ENCODE measurements at regions not wholly inside any gene's neighbourhood (a gene's known extent, or its start where the extent isn't known, plus 50 kb on each side); places are given as distances from the start of the nearest gene placed in this dataset.

DNA sequence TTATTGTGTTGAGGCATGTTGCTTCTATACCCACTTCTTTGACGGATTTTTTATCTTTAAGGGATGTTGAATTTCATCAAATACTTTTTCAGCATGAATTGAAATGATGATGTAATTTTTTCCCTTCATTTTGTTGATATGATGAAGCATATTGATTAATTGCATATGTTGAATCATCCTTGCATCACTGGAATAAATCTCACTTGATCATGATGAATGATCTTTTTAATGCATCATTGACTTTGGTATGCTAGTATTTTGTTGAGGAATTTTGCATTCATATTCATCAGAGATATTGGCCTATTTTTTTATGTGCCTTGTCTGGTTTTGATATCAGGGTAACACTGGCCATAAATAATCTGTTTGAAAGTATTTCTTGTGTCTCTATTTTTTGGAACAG is 754.7 kb downstream of the KCTD8 start (continued):
- TF ChIP-seq ZNF462 (CRISPR knock-in tag; IDR thresholded peaks at IDR 0.05) = no peak
- no peak for TF ChIP-seq EZH2 (IDR thresholded peaks at IDR 0.05; ENCODE audit: low read depth, unreplicated experiment)
- TF ChIP-seq ZNF114 (CRISPR knock-in tag; IDR thresholded peaks at IDR 0.05) = no peak
- TF ChIP-seq STAT1 (IDR thresholded peaks at IDR 0.05; ENCODE audit: unreplicated experiment) = no peak

DNA sequence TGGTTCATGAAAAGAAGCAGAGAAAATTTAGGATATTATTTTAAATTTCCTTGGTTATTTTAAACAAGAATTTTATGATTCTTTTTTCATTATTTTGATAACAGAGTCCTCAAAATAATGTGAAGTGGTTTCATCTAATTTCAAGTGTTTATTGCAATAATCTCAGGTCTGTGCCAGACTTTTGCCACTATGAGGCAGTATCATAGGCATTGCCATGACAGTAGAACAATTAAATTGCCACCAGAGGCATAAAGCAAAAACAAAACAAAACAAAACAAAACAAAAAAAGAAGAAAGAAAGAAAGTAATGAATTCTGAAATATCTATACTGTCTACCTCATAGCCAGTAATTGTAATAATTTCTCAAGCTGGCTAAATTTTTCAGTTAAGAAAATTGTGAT is 739.2 kb downstream of the KCTD8 start:
- no peak for DNase-seq (ENCODE audit: low spot score)
- Mint-ChIP-seq H3K36me3 (ENCODE audit: low read depth) (peaks cover 12% of the 10 kb centered on the region; the same call in 2 of the 3 replicates), H3K27ac (no peak overlapping the region), H3K4me3 (no peak overlapping the region), H3K4me1 (no peaks in the 10 kb centered on the region), H3K27me3 (ENCODE audit: insufficient read depth, low read depth, poor library complexity) (no peaks in the 10 kb centered on the region), H3K9me3 (peaks cover 13% of the 10 kb centered on the region)
- H3F3A ChIP-seq (replicated peaks; ENCODE audit: low read depth) = no peaks in the 10 kb centered on the region
- no peak for ATAC-seq
- H3K4me1 ChIP-seq (ENCODE audit: insufficient read depth) = no peaks in the 10 kb centered on the region
- H3K27me3 ChIP-seq (ENCODE audit: insufficient read depth) = no peaks in the 10 kb centered on the region
- no peak overlapping the region for H3K4me3 ChIP-seq
- H3K27ac ChIP-seq (ENCODE audit: low read depth) = no peak overlapping the region
- H3K9me2 ChIP-seq (ENCODE audit: insufficient read depth) = no peaks in the 10 kb centered on the region
- no peak overlapping the region for H3K4me2 ChIP-seq
- no peaks in the 10 kb centered on the region for H3K79me2 ChIP-seq (replicated peaks; ENCODE audit: insufficient read depth)
- H4K20me1 ChIP-seq (replicated peaks; ENCODE audit: insufficient read depth) = no peaks in the 10 kb centered on the region
- TF ChIP-seq, protein P1, sequence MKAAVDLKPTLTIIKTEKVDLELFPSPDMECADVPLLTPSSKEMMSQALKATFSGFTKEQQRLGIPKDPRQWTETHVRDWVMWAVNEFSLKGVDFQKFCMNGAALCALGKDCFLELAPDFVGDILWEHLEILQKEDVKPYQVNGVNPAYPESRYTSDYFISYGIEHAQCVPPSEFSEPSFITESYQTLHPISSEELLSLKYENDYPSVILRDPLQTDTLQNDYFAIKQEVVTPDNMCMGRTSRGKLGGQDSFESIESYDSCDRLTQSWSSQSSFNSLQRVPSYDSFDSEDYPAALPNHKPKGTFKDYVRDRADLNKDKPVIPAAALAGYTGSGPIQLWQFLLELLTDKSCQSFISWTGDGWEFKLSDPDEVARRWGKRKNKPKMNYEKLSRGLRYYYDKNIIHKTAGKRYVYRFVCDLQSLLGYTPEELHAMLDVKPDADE (IDR thresholded peaks at IDR 0.05) = no peak
- TF ChIP-seq, protein P2, sequence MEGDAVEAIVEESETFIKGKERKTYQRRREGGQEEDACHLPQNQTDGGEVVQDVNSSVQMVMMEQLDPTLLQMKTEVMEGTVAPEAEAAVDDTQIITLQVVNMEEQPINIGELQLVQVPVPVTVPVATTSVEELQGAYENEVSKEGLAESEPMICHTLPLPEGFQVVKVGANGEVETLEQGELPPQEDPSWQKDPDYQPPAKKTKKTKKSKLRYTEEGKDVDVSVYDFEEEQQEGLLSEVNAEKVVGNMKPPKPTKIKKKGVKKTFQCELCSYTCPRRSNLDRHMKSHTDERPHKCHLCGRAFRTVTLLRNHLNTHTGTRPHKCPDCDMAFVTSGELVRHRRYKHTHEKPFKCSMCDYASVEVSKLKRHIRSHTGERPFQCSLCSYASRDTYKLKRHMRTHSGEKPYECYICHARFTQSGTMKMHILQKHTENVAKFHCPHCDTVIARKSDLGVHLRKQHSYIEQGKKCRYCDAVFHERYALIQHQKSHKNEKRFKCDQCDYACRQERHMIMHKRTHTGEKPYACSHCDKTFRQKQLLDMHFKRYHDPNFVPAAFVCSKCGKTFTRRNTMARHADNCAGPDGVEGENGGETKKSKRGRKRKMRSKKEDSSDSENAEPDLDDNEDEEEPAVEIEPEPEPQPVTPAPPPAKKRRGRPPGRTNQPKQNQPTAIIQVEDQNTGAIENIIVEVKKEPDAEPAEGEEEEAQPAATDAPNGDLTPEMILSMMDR (conservative IDR thresholded peaks at IDR 0.05; ENCODE audit: low read depth in 2 of 2) = peak; percentile 30 to 33; a peak in 3 of 4 replicates
- TF ChIP-seq NANOG (IDR thresholded peaks at IDR 0.05; ENCODE audit: borderline replicate concordance) (no peak), CREB1 (CRISPR knock-in tag; IDR thresholded peaks at IDR 0.05; ENCODE audit: low read depth) (no peak), STAT1 (IDR thresholded peaks at IDR 0.05; ENCODE audit: unreplicated experiment) (no peak)
- H3K36me3 ChIP-seq (ENCODE audit: insufficient read depth) = no peaks in the 10 kb centered on the region
- H2AFZ ChIP-seq = no peak overlapping the region

Data from GM23338 (cell line).